GM10266 (cell line): ENCODE measurements at regions not wholly inside any gene's neighbourhood (a gene's known extent, or its start where the extent isn't known, plus 50 kb on each side); places are given as distances from the start of the nearest gene placed in this dataset.

ENCODE experiments used
- DNase-seq: peaks from one replicate; pipeline ENCODE4 v3.0.0; 2012; ENCODE audit errors: extremely low spot score
- CTCF ChIP-seq: IDR thresholded peaks from 2 replicates; pipeline ENCODE4 v1.5.1; 2012; ENCODE audit warnings: mild to moderate bottlenecking, low read depth; ENCODE audit not compliant: control insufficient read depth, insufficient read depth; ENCODE audit errors: missing control alignments

GRCh38 chr14:81738946-81739659 lies 205.4 kb upstream of the SEL1L start:
- no peak for TF ChIP-seq CTCF
- DNase-seq: no peak

GRCh38 chr14:81743605-81744004 lies 210.0 kb upstream of the SEL1L start:
- no peak for TF ChIP-seq CTCF

GRCh38 chr14:81751198-81751597 lies 217.5 kb upstream of the SEL1L start:
- TF ChIP-seq CTCF: no peak
- DNase-seq: no peak

More at GRCh38 chr14:81743605-81744004, 210.0 kb upstream of the SEL1L start:
- DNase-seq: no peak

- no peak for DNase-seq
- TF ChIP-seq CTCF: no peak
Observed at GRCh38 chr14:81759541-81759940, 225.9 kb upstream of the SEL1L start.

GRCh38 chr14:81765651-81766275 lies 232.1 kb upstream of the SEL1L start:
- TF ChIP-seq CTCF: no peak
- DNase-seq: no peak

GRCh38 chr14:81766321-81766915 lies 232.8 kb upstream of the SEL1L start:
- no peak for TF ChIP-seq CTCF
- DNase-seq: no peak
